ENCODE measurements at regions not wholly inside any gene's neighbourhood (a gene's known extent, or its start where the extent isn't known, plus 50 kb on each side); places are given as distances from the start of the nearest gene placed in this dataset.
A peak's percentile ranks its signal among the peaks of the same experiment; 100 is the strongest.

- no peak overlapping the region for H3K4me3 Mint-ChIP-seq (ENCODE audit: unreplicated experiment)
- no peaks in the 10 kb centered on the region for H3K9me3 Mint-ChIP-seq (ENCODE audit: unreplicated experiment)
- ChIA-PET POLR2A (no interaction called here), CTCF (no interaction called here)
- Histone ChIP-seq H3K36me3 (ENCODE audit: control insufficient read depth, insufficient read depth, low read length) (no peaks in the 10 kb centered on the region), H3K4me3 (ENCODE audit: low read depth, low read length) (no peak overlapping the region), H3K4me1 (no peaks in the 10 kb centered on the region), H3K27me3 (replicated peaks; ENCODE audit: control insufficient read depth, insufficient read depth, low read length) (no peaks in the 10 kb centered on the region), H3K9me3 (no peaks in the 10 kb centered on the region)
- no peaks in the 10 kb centered on the region for H3K36me3 Mint-ChIP-seq (ENCODE audit: insufficient read depth, unreplicated experiment)
- intact Hi-C loops (cut with micrococcal nuclease; ENCODE audit: unreplicated experiment): loop anchor here (1.0 to 5.0 kb wide), 2 partner anchors 361 to 440 kb away; no protein-coding TSS in a partner anchor
- no peaks in the 10 kb centered on the region for H3K4me1 Mint-ChIP-seq (ENCODE audit: low read depth, unreplicated experiment)
- H3K27ac Mint-ChIP-seq (ENCODE audit: unreplicated experiment): no peak overlapping the region
- H3K27me3 Mint-ChIP-seq (ENCODE audit: insufficient read depth, unreplicated experiment): no peaks in the 10 kb centered on the region
- peak in 1 of 2 experiments; percentile 10 for DNase-seq
- TF ChIP-seq, protein P1, sequence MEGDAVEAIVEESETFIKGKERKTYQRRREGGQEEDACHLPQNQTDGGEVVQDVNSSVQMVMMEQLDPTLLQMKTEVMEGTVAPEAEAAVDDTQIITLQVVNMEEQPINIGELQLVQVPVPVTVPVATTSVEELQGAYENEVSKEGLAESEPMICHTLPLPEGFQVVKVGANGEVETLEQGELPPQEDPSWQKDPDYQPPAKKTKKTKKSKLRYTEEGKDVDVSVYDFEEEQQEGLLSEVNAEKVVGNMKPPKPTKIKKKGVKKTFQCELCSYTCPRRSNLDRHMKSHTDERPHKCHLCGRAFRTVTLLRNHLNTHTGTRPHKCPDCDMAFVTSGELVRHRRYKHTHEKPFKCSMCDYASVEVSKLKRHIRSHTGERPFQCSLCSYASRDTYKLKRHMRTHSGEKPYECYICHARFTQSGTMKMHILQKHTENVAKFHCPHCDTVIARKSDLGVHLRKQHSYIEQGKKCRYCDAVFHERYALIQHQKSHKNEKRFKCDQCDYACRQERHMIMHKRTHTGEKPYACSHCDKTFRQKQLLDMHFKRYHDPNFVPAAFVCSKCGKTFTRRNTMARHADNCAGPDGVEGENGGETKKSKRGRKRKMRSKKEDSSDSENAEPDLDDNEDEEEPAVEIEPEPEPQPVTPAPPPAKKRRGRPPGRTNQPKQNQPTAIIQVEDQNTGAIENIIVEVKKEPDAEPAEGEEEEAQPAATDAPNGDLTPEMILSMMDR (IDR thresholded peaks at IDR 0.05; ENCODE audit: insufficient read depth in 1 of 2, low read depth in 1 of 2, low read length in 1 of 2, severe bottlenecking in 1 of 2, unreplicated experiment in 1 of 2): no peak
- BruUV-seq (replicated peaks): no TSS peak
Observed at GRCh38 chr10:109411917-109412316, 511.4 kb downstream of the XPNPEP1 start.

DNA sequence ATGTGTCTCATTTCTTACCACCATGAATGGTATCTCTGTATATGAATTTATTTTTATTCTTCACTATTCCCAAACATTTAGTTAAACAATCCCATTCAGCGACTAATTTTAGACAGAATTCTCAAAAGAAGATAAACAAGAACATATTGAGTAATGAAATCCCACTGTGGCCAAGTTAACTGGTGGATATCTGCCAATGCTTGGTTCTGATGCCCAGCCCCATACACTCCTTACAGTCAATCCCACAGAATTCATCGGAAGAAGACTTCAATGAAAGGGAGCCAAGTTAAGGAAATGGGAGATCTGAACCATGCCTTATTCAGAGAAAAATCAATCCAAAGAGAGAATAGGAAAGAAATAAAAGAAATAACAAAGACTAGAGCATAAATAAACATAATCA is 518.0 kb downstream of the XPNPEP1 start:
- CTCF ChIA-PET: no interaction called here

DNA sequence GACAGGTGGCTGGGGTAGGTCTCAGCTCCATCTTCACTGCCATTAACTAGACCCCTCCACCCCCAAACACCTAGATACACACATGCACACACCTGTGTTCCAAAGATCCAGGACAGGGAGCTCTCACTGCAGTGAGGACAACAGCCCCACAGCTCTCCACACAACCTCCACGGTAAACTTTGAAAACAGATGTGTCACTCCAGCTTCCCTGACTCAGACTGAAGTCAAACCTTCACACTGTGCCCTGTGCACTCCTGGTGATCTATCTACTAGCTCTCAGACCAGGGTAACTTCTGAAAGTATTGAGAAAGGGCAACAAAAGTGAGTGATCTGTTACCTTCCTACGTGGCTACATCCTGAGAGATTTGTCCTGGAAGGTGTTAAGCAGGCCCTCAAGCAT is 519.8 kb downstream of the XPNPEP1 start:
- Histone ChIP-seq H3K4me1 (no peaks in the 10 kb centered on the region), H3K4me3 (ENCODE audit: low read depth, low read length) (no peak overlapping the region), H3K27me3 (replicated peaks; ENCODE audit: control insufficient read depth, insufficient read depth, low read length) (no peaks in the 10 kb centered on the region), H3K36me3 (ENCODE audit: control insufficient read depth, insufficient read depth, low read length) (no peaks in the 10 kb centered on the region), H3K9me3 (no peaks in the 10 kb centered on the region)
- Mint-ChIP-seq H3K4me1 (ENCODE audit: low read depth, unreplicated experiment) (peaks cover 6% of the 10 kb centered on the region), H3K27ac (ENCODE audit: unreplicated experiment) (no peak overlapping the region), H3K4me3 (ENCODE audit: unreplicated experiment) (no peak overlapping the region), H3K9me3 (ENCODE audit: unreplicated experiment) (peaks cover 32% of the 10 kb centered on the region), H3K27me3 (ENCODE audit: insufficient read depth, unreplicated experiment) (peaks cover 5% of the 10 kb centered on the region), H3K36me3 (ENCODE audit: insufficient read depth, unreplicated experiment) (no peaks in the 10 kb centered on the region)
- BruUV-seq (replicated peaks): no TSS peak
- TF ChIP-seq, protein P1 (IDR thresholded peaks at IDR 0.05; ENCODE audit: insufficient read depth in 1 of 2, low read depth in 1 of 2, low read length in 1 of 2, severe bottlenecking in 1 of 2, unreplicated experiment in 1 of 2): no peak
- no peak for DNase-seq
- CTCF ChIA-PET: no interaction called here
- POLR2A ChIA-PET: no interaction called here
- intact Hi-C loops (cut with micrococcal nuclease; ENCODE audit: unreplicated experiment): no loop called here

More for the DNA sequence above, 518.0 kb downstream of the XPNPEP1 start:
- H3K27me3 Mint-ChIP-seq (ENCODE audit: insufficient read depth, unreplicated experiment): peaks cover 5% of the 10 kb centered on the region
- Histone ChIP-seq H3K27me3 (replicated peaks; ENCODE audit: control insufficient read depth, insufficient read depth, low read length) (no peaks in the 10 kb centered on the region), H3K9me3 (no peaks in the 10 kb centered on the region), H3K4me1 (no peaks in the 10 kb centered on the region), H3K36me3 (ENCODE audit: control insufficient read depth, insufficient read depth, low read length) (no peaks in the 10 kb centered on the region), H3K4me3 (ENCODE audit: low read depth, low read length) (no peak overlapping the region)
- no peak overlapping the region for H3K27ac Mint-ChIP-seq (ENCODE audit: unreplicated experiment)
- H3K4me3 Mint-ChIP-seq (ENCODE audit: unreplicated experiment): no peak overlapping the region
- POLR2A ChIA-PET: no interaction called here
- intact Hi-C loops (cut with micrococcal nuclease; ENCODE audit: unreplicated experiment): no loop called here
- no peaks in the 10 kb centered on the region for H3K36me3 Mint-ChIP-seq (ENCODE audit: insufficient read depth, unreplicated experiment)
- peaks cover 6% of the 10 kb centered on the region for H3K4me1 Mint-ChIP-seq (ENCODE audit: low read depth, unreplicated experiment)
- TF ChIP-seq, protein P1 (IDR thresholded peaks at IDR 0.05; ENCODE audit: insufficient read depth in 1 of 2, low read depth in 1 of 2, low read length in 1 of 2, severe bottlenecking in 1 of 2, unreplicated experiment in 1 of 2): no peak
- BruUV-seq (replicated peaks): no TSS peak
- no peak for DNase-seq
- peaks cover 21% of the 10 kb centered on the region for H3K9me3 Mint-ChIP-seq (ENCODE audit: unreplicated experiment)
